ENCODE measurements at regions not wholly inside any gene's neighbourhood (a gene's known extent, or its start where the extent isn't known, plus 50 kb on each side); places are given as distances from the start of the nearest gene placed in this dataset.

DNA sequence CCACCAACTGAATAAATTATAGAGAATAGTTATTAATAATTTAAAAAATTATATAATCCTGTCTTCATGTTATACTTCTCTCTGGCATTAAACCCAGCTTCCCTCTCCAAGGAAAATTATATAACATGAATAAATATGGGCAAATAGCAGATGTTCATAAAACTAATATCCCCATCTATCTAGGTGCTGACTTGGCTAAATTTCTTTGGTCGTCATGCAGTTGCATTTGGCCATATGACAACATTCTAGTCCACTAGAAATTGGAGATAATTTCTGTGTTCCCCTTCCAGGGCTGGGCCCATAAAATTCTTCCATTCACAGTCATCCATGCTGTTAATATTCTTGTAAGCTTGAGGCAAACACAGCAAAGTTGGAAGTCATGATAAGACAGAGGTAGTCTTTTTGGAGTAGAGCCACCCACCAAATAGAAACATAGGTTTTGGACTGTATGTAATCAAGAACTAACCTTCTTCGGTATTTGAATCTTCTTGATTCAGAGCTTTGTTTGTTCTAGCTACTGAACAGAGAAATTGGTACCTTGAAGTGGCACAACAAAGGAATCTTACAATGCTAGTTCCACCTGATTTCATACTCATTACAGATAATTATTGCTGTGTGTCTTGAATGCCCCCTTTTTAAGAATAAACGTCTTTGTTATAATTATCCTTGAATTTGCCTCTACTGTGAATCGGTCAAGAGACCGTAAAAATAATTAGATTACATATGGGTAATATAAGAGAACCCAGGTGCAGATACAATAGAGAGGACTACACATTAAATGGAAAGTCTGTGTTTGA, 678.5 kb upstream of the PCDH20 start:
- Histone ChIP-seq H3K36me3 (ENCODE audit: control insufficient read depth, insufficient read depth, low read length) (no peaks in the 10 kb centered on the region), H3K9me3 (ENCODE audit: control insufficient read depth, low read length) (no peaks in the 10 kb centered on the region)

DNA sequence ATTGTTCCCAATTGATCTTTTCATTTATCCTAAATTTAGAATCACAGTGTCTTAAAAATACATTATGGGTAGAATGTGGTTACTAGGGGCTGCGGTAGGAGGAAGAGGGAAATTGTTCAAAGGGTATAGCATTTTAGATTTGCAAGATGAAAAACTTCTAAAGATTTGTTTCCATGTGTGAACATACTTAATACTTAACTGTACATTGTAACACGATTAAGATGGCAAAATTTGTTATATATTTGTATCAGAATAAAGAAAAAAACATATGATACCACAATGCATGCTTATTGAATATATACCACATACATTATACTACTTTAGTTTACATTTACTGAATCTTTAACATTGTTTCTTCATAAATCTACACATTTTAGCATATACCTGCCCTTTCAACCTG, 677.3 kb upstream of the PCDH20 start:
- no peak overlapping the region for H3K4me2 ChIP-seq (ENCODE audit: low read length)
- no peaks in the 10 kb centered on the region for H3K4me1 ChIP-seq
- TF ChIP-seq, protein P1, sequence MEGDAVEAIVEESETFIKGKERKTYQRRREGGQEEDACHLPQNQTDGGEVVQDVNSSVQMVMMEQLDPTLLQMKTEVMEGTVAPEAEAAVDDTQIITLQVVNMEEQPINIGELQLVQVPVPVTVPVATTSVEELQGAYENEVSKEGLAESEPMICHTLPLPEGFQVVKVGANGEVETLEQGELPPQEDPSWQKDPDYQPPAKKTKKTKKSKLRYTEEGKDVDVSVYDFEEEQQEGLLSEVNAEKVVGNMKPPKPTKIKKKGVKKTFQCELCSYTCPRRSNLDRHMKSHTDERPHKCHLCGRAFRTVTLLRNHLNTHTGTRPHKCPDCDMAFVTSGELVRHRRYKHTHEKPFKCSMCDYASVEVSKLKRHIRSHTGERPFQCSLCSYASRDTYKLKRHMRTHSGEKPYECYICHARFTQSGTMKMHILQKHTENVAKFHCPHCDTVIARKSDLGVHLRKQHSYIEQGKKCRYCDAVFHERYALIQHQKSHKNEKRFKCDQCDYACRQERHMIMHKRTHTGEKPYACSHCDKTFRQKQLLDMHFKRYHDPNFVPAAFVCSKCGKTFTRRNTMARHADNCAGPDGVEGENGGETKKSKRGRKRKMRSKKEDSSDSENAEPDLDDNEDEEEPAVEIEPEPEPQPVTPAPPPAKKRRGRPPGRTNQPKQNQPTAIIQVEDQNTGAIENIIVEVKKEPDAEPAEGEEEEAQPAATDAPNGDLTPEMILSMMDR (IDR thresholded peaks at IDR 0.05) = no peak
- no peaks in the 10 kb centered on the region for H3K27me3 ChIP-seq (ENCODE audit: control insufficient read depth, insufficient read depth, low read length)
- H3K79me2 ChIP-seq = no peaks in the 10 kb centered on the region
- no peak overlapping the region for H2AFZ ChIP-seq
- no peaks in the 10 kb centered on the region for H3K36me3 ChIP-seq (ENCODE audit: control insufficient read depth, insufficient read depth, low read length)
- H3K4me3 ChIP-seq (ENCODE audit: low read depth, low read length) = no peak overlapping the region
- no peaks in the 10 kb centered on the region for H3K9me3 ChIP-seq (ENCODE audit: control insufficient read depth, low read length)
- H3K9ac ChIP-seq = no peak overlapping the region
- no peak overlapping the region for H3K27ac ChIP-seq

More for the DNA sequence above, 678.5 kb upstream of the PCDH20 start:
- Histone ChIP-seq H3K79me2 (no peaks in the 10 kb centered on the region), H3K4me2 (ENCODE audit: low read length) (no peak overlapping the region), H3K27me3 (ENCODE audit: control insufficient read depth, insufficient read depth, low read length) (no peaks in the 10 kb centered on the region), H2AFZ (no peak overlapping the region), H3K4me3 (ENCODE audit: low read depth, low read length) (no peak overlapping the region), H3K27ac (no peak overlapping the region), H3K9ac (no peak overlapping the region), H3K4me1 (no peaks in the 10 kb centered on the region)
- TF ChIP-seq, protein P1 (IDR thresholded peaks at IDR 0.05) = no peak

DNA sequence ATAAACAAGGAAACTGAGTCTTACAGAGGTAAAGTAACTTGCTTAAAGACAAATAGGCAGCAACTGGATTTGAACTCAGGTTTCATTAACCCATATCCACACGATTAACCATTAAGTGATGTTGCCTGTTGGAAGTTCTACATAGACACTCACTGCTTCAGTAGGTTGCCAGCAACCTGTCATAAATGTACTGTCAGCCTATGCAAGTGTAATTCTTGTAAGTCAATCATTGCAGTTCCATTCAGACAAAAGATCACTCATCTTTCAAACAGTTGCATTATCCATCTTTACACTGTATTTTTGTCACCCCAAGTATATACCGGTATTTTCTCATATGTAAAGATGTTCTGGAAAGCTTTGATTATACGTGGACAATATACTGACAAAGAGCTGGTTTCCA, 676.9 kb upstream of the PCDH20 start:
- Histone ChIP-seq H2AFZ (no peak overlapping the region), H3K9me3 (ENCODE audit: control insufficient read depth, low read length) (no peaks in the 10 kb centered on the region), H3K79me2 (no peaks in the 10 kb centered on the region), H3K27ac (no peak overlapping the region), H3K4me1 (no peaks in the 10 kb centered on the region), H3K9ac (no peak overlapping the region), H3K4me2 (ENCODE audit: low read length) (no peak overlapping the region), H3K4me3 (ENCODE audit: low read depth, low read length) (no peak overlapping the region), H3K36me3 (ENCODE audit: control insufficient read depth, insufficient read depth, low read length) (no peaks in the 10 kb centered on the region), H3K27me3 (ENCODE audit: control insufficient read depth, insufficient read depth, low read length) (no peaks in the 10 kb centered on the region)
- TF ChIP-seq, protein P1 (IDR thresholded peaks at IDR 0.05) = no peak

DNA sequence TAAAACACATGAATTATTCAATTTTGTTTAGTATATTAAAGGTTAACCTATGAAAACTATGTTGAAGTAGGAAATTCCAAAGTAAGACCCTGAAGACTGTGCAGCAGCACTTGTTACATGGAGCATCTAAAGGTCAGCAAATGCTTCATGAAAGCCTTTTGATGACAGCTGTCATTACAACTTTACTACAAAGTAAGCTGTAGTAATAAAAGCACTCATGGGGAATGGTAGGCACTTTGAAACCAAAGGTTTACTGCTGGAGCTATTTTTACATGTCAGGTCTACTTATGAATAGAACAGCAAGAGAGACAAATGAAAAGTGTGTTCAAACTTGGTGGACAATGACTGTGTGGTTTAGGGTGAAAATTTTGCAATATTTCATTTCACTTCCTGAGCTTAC, 672.5 kb upstream of the PCDH20 start:
- H3K4me3 ChIP-seq (ENCODE audit: low read depth, low read length) = no peak overlapping the region
- TF ChIP-seq, protein P1 (IDR thresholded peaks at IDR 0.05) = no peak
- no peak overlapping the region for H3K9ac ChIP-seq
- no peaks in the 10 kb centered on the region for H3K27me3 ChIP-seq (ENCODE audit: control insufficient read depth, insufficient read depth, low read length)
- no peak overlapping the region for H3K4me2 ChIP-seq (ENCODE audit: low read length)
- no peak overlapping the region for H3K27ac ChIP-seq
- H3K9me3 ChIP-seq (ENCODE audit: control insufficient read depth, low read length) = no peaks in the 10 kb centered on the region
- H3K79me2 ChIP-seq = no peaks in the 10 kb centered on the region
- H3K36me3 ChIP-seq (ENCODE audit: control insufficient read depth, insufficient read depth, low read length) = no peaks in the 10 kb centered on the region
- H3K4me1 ChIP-seq = no peaks in the 10 kb centered on the region
- H2AFZ ChIP-seq = no peak overlapping the region

DNA sequence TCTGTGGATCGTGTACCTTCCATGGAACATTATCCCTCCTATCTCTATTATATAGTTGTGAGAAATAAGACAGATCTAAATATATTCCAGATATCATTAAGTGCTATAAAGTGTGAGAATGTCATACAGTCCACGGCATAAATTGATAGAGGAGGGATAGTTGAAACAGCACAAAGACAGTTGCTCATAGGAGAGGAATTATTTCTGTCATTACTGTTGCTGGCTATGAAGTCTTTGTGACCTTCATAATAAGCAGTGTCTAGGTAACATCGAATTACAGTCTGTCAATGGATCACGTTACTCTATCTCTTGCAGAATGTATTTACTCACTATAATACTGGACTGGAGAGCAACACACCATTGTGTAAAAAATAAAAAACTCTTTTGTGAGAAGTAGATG, 671.5 kb upstream of the PCDH20 start:
- H3K4me2 ChIP-seq (ENCODE audit: low read length) = no peak overlapping the region
- H3K4me1 ChIP-seq = no peaks in the 10 kb centered on the region
- H2AFZ ChIP-seq = no peak overlapping the region
- H3K79me2 ChIP-seq = no peaks in the 10 kb centered on the region
- H3K9me3 ChIP-seq (ENCODE audit: control insufficient read depth, low read length) = no peaks in the 10 kb centered on the region
- H3K27ac ChIP-seq = no peak overlapping the region
- H3K36me3 ChIP-seq (ENCODE audit: control insufficient read depth, insufficient read depth, low read length) = no peaks in the 10 kb centered on the region
- H3K27me3 ChIP-seq (ENCODE audit: control insufficient read depth, insufficient read depth, low read length) = no peaks in the 10 kb centered on the region
- no peak overlapping the region for H3K4me3 ChIP-seq (ENCODE audit: low read depth, low read length)
- TF ChIP-seq, protein P1 (IDR thresholded peaks at IDR 0.05) = no peak
- no peak overlapping the region for H3K9ac ChIP-seq

Measured in parathyroid adenoma (tissue), 2 donors.